HT1080 (cell line): ENCODE measurements at regions not wholly inside any gene's neighbourhood (a gene's known extent, or its start where the extent isn't known, plus 50 kb on each side); places are given as distances from the start of the nearest gene placed in this dataset.

Experiments
- DNase-seq: peaks from one replicate; pipeline ENCODE4 v3.0.0-alpha.2; 2015; ENCODE audit warnings: low read depth

GRCh38 chr2:39615675-39616074 is 50.0 kb upstream of the TMEM178A start:
- no peak for DNase-seq
